NT2/D1 (cell line): ENCODE measurements at regions not wholly inside any gene's neighbourhood (a gene's known extent, or its start where the extent isn't known, plus 50 kb on each side); places are given as distances from the start of the nearest gene placed in this dataset.

Experiments
- DNase-seq: peaks from one replicate; pipeline ENCODE4 v3.0.0-alpha.2; 2011; ENCODE audit warnings: low read depth, low spot score
- H3K27me3 ChIP-seq: 2 replicates; pipeline ENCODE4 v1.6.0; 2011; ENCODE audit warnings: mild to moderate bottlenecking; ENCODE audit not compliant: insufficient read length, insufficient read depth
- H3K36me3 ChIP-seq: 2 replicates; pipeline ENCODE4 v1.6.1; 2011; ENCODE audit warnings: mild to moderate bottlenecking, low read length, mixed read lengths; ENCODE audit not compliant: insufficient read depth, insufficient read length
- H3K4me1 ChIP-seq: 2 replicates; pipeline ENCODE4 v1.5.1; 2011; ENCODE audit not compliant: insufficient read depth, insufficient read length
- H3K4me3 ChIP-seq: 2 replicates; pipeline ENCODE4 v1.5.1; 2011; ENCODE audit warnings: low read depth; ENCODE audit not compliant: insufficient read length
- H3K9ac ChIP-seq: 2 replicates; pipeline ENCODE4 v1.6.0; 2011; ENCODE audit warnings: low read depth; ENCODE audit not compliant: insufficient read length
- H3K9me3 ChIP-seq: 2 replicates; pipeline ENCODE4 v1.5.1; 2011; ENCODE audit warnings: mild to moderate bottlenecking, low read length; ENCODE audit not compliant: insufficient read depth
- SUZ12 ChIP-seq: IDR thresholded peaks from 2 replicates; pipeline ENCODE4 v1.6.1; 2011; ENCODE audit not compliant: insufficient read length, insufficient read depth; ENCODE audit errors: extremely low read depth
- YY1 ChIP-seq: IDR thresholded peaks from 2 replicates; pipeline ENCODE4 v1.6.1; 2011; ENCODE audit not compliant: insufficient read length, insufficient read depth
- ZNF274 ChIP-seq: IDR thresholded peaks from 2 replicates; pipeline ENCODE4 v1.6.1; 2011; ENCODE audit warnings: mild to moderate bottlenecking, low read depth, low read length

DNA sequence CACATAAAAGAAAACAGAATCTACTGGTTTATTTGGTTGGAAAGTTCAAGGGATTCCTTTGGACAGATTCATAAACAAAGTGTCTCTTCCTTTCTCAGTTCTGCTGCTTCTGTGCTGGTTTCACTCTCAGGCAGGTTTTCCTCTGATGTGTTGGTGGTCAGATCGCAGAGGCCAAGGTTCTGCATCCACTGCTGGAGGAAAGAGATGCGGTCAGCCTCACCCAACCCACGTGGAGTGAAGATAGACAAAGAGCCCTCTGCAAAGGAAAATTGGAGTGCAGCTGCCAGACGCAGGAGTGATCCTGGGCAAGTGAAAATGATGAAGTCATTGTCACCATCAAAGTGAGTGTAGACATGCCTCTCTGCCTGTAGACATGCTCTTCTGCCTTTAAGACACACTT is 352.0 kb downstream of the TSHZ3 start:
- Histone ChIP-seq H3K27me3 (no peaks in the 10 kb centered on the region), H3K36me3 (no peaks in the 10 kb centered on the region), H3K9me3 (no peaks in the 10 kb centered on the region), H3K4me3 (no peak overlapping the region), H3K9ac (no peak overlapping the region), H3K4me1 (no peaks in the 10 kb centered on the region)
- TF ChIP-seq ZNF274 (no peak), YY1 (no peak), SUZ12 (no peak)
- DNase-seq: no peak

DNA sequence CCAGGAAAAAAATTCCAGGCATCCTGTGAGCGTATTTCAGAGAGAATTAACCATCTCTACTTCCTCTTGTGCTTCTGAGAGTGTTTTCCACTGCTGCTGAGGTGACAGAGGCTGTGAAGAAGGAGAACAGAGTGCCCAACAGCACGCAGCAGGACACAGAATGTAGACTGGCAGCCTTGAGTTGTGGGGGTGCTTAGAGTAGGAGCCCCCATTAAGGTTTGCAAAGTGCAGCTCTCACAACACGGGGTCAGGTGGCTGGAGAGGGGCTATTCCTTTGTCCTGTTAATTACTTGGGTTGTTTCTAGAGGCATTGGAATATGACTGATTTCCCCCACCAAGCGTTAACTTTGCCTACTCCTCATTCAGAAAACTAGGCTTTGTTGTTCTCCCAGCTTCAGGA is 370.6 kb downstream of the TSHZ3 start:
- Histone ChIP-seq H3K9me3 (peaks cover 6% of the 10 kb centered on the region; the same call in 1 of the 2 replicates), H3K9ac (no peak overlapping the region), H3K27me3 (no peaks in the 10 kb centered on the region), H3K4me1 (peaks cover 2% of the 10 kb centered on the region), H3K4me3 (no peak overlapping the region), H3K36me3 (no peaks in the 10 kb centered on the region)
- peak; percentile 22 for DNase-seq
- TF ChIP-seq SUZ12: no peak
- no peak for TF ChIP-seq YY1
- TF ChIP-seq ZNF274: no peak

DNA sequence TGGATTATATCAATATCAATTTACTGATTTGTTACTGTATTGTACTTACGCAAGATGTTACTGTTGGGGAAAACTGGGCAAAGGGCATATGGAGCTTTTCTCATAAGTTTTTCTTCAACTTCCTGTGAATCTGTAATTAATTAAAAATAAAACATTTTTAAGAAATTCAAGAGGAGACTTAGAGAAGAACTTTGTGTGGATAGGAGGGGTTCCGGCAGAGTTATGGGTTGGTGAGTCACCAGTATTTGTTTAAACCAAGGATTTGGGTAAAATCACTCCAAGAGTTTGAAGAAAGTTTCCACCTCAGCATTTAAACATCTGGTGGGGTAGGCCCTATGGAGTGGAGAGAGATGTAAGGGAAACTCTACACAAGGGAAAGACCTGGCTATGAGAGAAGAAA is 379.6 kb downstream of the TSHZ3 start:
- H3K4me3 ChIP-seq: no peak overlapping the region
- no peaks in the 10 kb centered on the region for H3K9me3 ChIP-seq
- no peaks in the 10 kb centered on the region for H3K36me3 ChIP-seq
- DNase-seq: no peak
- no peak overlapping the region for H3K9ac ChIP-seq
- no peaks in the 10 kb centered on the region for H3K4me1 ChIP-seq
- TF ChIP-seq ZNF274: no peak
- H3K27me3 ChIP-seq: no peaks in the 10 kb centered on the region

DNA sequence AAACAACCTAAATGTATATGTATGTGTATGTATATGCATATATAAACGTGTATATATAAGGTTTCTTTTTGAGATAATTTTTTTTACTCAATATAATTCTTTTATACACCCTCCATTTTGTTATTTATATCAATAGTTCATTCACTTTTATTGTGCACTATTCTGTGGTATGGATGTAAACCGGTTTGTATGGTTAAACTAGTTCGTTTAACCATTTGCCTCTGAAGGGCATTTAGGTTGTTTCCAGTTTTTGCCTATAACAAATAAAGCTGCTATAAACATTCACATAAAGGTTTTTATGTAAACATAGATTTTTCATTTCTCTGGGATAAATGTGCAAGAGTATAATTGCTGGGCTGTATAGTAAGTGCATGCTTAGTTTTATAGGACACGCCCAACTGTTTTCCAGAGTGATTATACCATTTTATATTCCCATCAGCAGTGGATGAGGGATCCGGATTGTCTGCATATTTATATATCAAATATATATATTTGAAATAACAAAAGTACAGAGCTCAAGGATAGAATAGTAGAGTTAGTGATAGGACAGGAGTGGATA is 380.3 kb downstream of the TSHZ3 start:
- no peaks in the 10 kb centered on the region for H3K36me3 ChIP-seq
- H3K4me1 ChIP-seq: no peaks in the 10 kb centered on the region
- no peak overlapping the region for H3K9ac ChIP-seq
- DNase-seq: no peak
- no peak for TF ChIP-seq YY1
- TF ChIP-seq SUZ12: no peak
- no peak for TF ChIP-seq ZNF274
- no peaks in the 10 kb centered on the region for H3K27me3 ChIP-seq
- no peaks in the 10 kb centered on the region for H3K9me3 ChIP-seq
- H3K4me3 ChIP-seq: no peak overlapping the region

DNA sequence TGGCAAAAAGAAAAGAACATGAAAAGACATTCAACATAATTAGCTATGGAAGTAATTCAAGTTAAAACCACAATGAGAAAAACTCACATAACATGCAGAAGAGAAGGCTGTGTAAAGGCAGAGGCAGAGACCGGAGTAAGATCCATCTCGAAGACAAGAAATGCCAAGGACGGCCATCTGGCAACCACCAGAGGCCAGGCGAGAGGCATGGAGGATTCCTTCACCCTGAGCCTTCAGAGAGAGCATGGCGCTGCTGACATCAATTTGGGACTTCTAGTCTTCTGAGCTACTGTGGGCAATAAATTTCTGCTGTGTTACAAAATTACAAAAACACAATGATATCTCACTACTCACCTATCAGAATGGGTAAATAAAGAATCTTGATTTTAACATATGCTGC is 381.0 kb downstream of the TSHZ3 start:
- no peaks in the 10 kb centered on the region; the same call in 1 of the 2 replicates for H3K9me3 ChIP-seq
- DNase-seq: no peak
- H3K9ac ChIP-seq: no peak overlapping the region
- H3K27me3 ChIP-seq: no peaks in the 10 kb centered on the region
- no peaks in the 10 kb centered on the region for H3K4me1 ChIP-seq
- no peak for TF ChIP-seq SUZ12
- TF ChIP-seq ZNF274: no peak
- no peak overlapping the region for H3K4me3 ChIP-seq
- no peaks in the 10 kb centered on the region for H3K36me3 ChIP-seq

DNA sequence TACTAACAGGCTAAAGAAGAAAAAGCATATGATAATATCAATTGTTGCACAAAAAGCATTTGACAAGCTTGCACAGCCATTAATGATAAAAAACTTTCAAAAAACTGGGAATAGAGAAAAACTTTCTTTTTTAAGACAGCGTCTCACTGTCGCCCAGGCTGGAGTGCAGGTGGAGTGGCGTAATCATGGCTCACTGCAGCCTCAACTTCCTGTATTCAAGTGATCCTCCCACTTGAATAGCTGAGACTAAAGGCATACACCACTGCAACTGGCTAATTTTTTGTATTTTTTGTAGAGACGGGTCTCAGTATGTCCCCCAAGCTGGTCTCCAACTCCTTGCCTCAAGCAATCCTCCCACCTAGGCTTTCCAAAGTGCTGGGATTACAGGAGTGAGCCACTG is 382.8 kb downstream of the TSHZ3 start:
- Histone ChIP-seq H3K9ac (no peak overlapping the region), H3K36me3 (no peaks in the 10 kb centered on the region), H3K27me3 (no peaks in the 10 kb centered on the region), H3K4me1 (no peaks in the 10 kb centered on the region), H3K4me3 (no peak overlapping the region), H3K9me3 (no peaks in the 10 kb centered on the region; the same call in 1 of the 2 replicates)
- DNase-seq: no peak
- TF ChIP-seq SUZ12: no peak
- TF ChIP-seq ZNF274: no peak
- no peak for TF ChIP-seq YY1

DNA sequence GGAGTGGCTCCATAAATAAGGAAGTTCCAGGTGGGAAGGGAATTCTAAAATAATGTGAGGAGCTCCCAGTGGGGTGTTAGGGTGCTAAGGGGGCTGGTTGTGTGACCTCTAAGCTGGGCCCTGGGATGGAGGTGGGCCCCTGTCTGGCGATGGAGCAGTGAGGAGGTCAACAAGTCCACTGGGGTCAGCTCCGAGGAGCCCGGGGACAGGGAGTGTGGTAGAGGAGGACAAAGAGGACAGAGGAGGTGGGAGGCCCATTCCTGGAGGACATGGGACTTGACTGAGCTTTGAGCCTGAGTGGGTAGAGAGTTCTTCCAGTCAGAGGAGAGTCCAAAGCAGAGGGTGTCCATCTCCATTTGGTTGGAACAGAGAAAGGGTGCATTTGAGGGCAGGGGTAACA is 390.2 kb downstream of the TSHZ3 start:
- DNase-seq: no peak
- Histone ChIP-seq H3K36me3 (no peaks in the 10 kb centered on the region), H3K9ac (no peak overlapping the region), H3K9me3 (no peaks in the 10 kb centered on the region; the same call in 1 of the 2 replicates), H3K4me3 (no peak overlapping the region), H3K27me3 (no peaks in the 10 kb centered on the region), H3K4me1 (no peaks in the 10 kb centered on the region)
- TF ChIP-seq YY1 (no peak), SUZ12 (no peak), ZNF274 (no peak)
